H1 (cell line): ENCODE measurements at regions not wholly inside any gene's neighbourhood (a gene's known extent, or its start where the extent isn't known, plus 50 kb on each side); places are given as distances from the start of the nearest gene placed in this dataset.

ENCODE experiments used
- CEBPB ChIP-seq: IDR thresholded peaks from 2 replicates; pipeline ENCODE4 v1.6.1; 2012; ENCODE audit warnings: low read depth, low read length
- POLR2A ChIP-seq, 2 experiments: IDR thresholded peaks; 1 replicate in 1 of 2; 2 replicates in 1 of 2; pipeline ENCODE4 v1.6.1; 2011; ENCODE audit warnings: low read depth in 2 of 2, low read length in 2 of 2, mild to moderate bottlenecking in 2 of 2; ENCODE audit errors: control extremely low read depth in 1 of 2
- TF ChIP-seq, protein P1 (sequence below): IDR thresholded peaks from 2 replicates; pipeline ENCODE4 v1.6.1; 2011; ENCODE audit warnings: low read length, improper control_type of control experiment

DNA sequence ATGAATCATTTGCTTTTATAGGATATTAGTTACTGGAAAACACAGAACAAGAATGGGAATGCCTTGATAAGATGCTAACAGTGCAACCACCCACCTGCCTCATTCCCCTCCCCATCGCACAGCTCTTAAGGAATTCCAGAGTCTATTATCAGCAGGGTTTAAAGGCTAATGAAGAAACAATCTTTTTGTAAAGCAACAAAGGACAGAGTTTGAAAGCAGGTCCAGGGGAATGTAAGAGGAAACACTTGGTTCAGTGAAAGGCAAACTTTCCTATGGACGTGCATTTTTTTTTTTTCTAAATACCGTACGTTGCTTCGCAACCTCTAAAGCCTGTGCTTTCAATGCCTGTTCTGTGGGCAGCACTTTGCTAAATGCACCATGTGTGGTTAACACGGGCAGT is 92.5 kb downstream of the GPR50 start (continued):
- TF ChIP-seq, protein P1, sequence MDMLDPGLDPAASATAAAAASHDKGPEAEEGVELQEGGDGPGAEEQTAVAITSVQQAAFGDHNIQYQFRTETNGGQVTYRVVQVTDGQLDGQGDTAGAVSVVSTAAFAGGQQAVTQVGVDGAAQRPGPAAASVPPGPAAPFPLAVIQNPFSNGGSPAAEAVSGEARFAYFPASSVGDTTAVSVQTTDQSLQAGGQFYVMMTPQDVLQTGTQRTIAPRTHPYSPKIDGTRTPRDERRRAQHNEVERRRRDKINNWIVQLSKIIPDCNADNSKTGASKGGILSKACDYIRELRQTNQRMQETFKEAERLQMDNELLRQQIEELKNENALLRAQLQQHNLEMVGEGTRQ = no peak
- TF ChIP-seq POLR2A (IDR thresholded peaks at IDR 0.05; ENCODE audit: control extremely low read depth in 1 of 2, low read depth in 2 of 2, low read length in 2 of 2) (no peak), CEBPB (no peak)
